ENCODE measurements at regions not wholly inside any gene's neighbourhood (a gene's known extent, or its start where the extent isn't known, plus 50 kb on each side); places are given as distances from the start of the nearest gene placed in this dataset.

DNA sequence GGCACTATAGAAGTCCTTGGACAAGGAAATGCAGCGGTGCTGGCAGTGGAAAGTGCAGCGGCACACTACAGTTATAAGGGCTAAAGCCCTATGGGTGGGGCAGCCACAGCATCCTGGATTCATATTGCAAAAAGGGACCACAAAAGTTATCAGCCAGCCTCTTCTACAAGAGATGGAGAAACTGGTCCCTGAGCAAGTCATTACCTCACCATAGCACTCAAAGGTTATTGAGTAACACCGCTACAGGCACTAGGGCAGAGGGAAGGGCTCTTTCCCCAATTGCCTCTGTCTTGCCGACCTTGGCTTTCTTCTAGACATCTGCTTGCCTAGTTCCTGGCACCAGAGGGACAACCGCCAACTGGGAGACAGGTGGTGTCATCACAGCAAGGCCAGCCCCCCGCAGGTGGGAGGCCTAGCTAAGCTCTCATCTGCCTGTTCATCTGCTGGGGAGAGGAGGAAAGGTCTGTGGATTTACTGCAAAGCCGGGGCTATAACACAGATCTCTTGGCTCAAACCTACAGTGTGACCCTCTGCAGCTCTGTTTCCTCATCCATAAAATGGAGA lies 600.0 kb downstream of the BCOR start:
- H3K4me3 Mint-ChIP-seq = no peak overlapping the region
- H4K91ac ChIP-seq (ENCODE audit: insufficient read length, low read depth, low read length) = no peak overlapping the region
- no peak overlapping the region for H2BK15ac ChIP-seq (ENCODE audit: low read depth, low read length)
- H3K27ac ChIP-seq (ENCODE audit: insufficient read length, low read depth, low read length) = no peak overlapping the region
- no peaks in the 10 kb centered on the region for H4K20me1 ChIP-seq (ENCODE audit: control insufficient read depth, insufficient read depth, insufficient read length)
- H3T11ph ChIP-seq (ENCODE audit: low read length) = no peak overlapping the region
- H2BK20ac ChIP-seq (ENCODE audit: low read depth, low read length, poor library complexity, severe bottlenecking) = no peak overlapping the region
- no peaks in the 10 kb centered on the region for H3K79me1 ChIP-seq (ENCODE audit: insufficient read depth, low read depth, low read length, poor library complexity, severe bottlenecking)
- H3K14ac ChIP-seq (ENCODE audit: insufficient read depth, low read length) = no peak overlapping the region
- no peak overlapping the region for H3K4ac ChIP-seq (ENCODE audit: low read depth, low read length)
- H3K23me2 ChIP-seq (ENCODE audit: insufficient read length, low read depth, low read length, poor library complexity, severe bottlenecking) = no peaks in the 10 kb centered on the region
- peaks cover 0 to 1% (median 0%) of the 10 kb centered on the region in 3 experiments; a peak in 3 of 7 replicates for H3K36me3 Mint-ChIP-seq (ENCODE audit: insufficient read depth in 1 of 3, low read depth in 3 of 3)
- no peaks in the 10 kb centered on the region for H3K4me1 ChIP-seq (ENCODE audit: insufficient read depth, low read length)
- H2BK12ac ChIP-seq (ENCODE audit: insufficient read length, low read depth, low read length) = no peak overlapping the region
- WGBS (ENCODE audit: extremely low coverage, insufficient read length, low lambda C conversion rate) = no CpG with 5 or more reads among the region's 7 CpGs
- no peaks in the 10 kb centered on the region for H3K79me2 ChIP-seq (ENCODE audit: insufficient read depth, low read length)
- 0 out of 4 replicates have a peak, but pooled peaks cover 0 to 3% of the 10 kb centered on the region in 2 experiments for H3K4me1 Mint-ChIP-seq
- no peak overlapping the region for H2AFZ ChIP-seq (ENCODE audit: low read length)
- no peak overlapping the region for H2BK5ac ChIP-seq (ENCODE audit: insufficient read length, low read length)
- no peak overlapping the region for H3K27ac Mint-ChIP-seq
- H3K27me3 ChIP-seq (ENCODE audit: insufficient read depth, low read length) = no peaks in the 10 kb centered on the region
- no peak overlapping the region for H4K8ac ChIP-seq (replicated peaks; ENCODE audit: insufficient read length, low read depth, low read length)
- no peak overlapping the region for H2BK120ac ChIP-seq (ENCODE audit: low read depth, low read length, poor library complexity, severe bottlenecking)
- H3K27me3 Mint-ChIP-seq (ENCODE audit: low read depth) = no peaks in the 10 kb centered on the region
- no peak overlapping the region for H3K18ac ChIP-seq (ENCODE audit: insufficient read length, low read depth, low read length)
- no peak overlapping the region for H3K9ac ChIP-seq (ENCODE audit: extremely low read depth, insufficient read length, low read length)
- TF ChIP-seq, protein P1, sequence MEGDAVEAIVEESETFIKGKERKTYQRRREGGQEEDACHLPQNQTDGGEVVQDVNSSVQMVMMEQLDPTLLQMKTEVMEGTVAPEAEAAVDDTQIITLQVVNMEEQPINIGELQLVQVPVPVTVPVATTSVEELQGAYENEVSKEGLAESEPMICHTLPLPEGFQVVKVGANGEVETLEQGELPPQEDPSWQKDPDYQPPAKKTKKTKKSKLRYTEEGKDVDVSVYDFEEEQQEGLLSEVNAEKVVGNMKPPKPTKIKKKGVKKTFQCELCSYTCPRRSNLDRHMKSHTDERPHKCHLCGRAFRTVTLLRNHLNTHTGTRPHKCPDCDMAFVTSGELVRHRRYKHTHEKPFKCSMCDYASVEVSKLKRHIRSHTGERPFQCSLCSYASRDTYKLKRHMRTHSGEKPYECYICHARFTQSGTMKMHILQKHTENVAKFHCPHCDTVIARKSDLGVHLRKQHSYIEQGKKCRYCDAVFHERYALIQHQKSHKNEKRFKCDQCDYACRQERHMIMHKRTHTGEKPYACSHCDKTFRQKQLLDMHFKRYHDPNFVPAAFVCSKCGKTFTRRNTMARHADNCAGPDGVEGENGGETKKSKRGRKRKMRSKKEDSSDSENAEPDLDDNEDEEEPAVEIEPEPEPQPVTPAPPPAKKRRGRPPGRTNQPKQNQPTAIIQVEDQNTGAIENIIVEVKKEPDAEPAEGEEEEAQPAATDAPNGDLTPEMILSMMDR (conservative IDR thresholded peaks at IDR 0.05) = no peak
- no peak overlapping the region for H3K23ac ChIP-seq (ENCODE audit: insufficient read length, low read depth, low read length)
- H3K4me2 ChIP-seq (ENCODE audit: insufficient read depth, insufficient read length, low read length) = no peak overlapping the region
- DNase-seq = no peak
- no peak overlapping the region for H2AK5ac ChIP-seq (ENCODE audit: insufficient read length, low read length)
- peaks cover 56 to 60% of the 10 kb centered on the region in 2 experiments for H3K9me3 Mint-ChIP-seq
- H4K5ac ChIP-seq (ENCODE audit: insufficient read length, low read depth, low read length) = no peak overlapping the region
- H3K56ac ChIP-seq (ENCODE audit: insufficient read length, low read depth, low read length) = no peak overlapping the region
- no peaks in the 10 kb centered on the region for H3K9me3 ChIP-seq (ENCODE audit: control insufficient read depth, low read depth, low read length)

Measured in H9 (cell line).